ENCODE measurements at regions not wholly inside any gene's neighbourhood (a gene's known extent, or its start where the extent isn't known, plus 50 kb on each side); places are given as distances from the start of the nearest gene placed in this dataset.

- no peak for TF ChIP-seq CTCF (conservative IDR thresholded peaks at IDR 0.05; ENCODE audit: low read depth, low read length)
- no peak for TF ChIP-seq EZH2 (IDR thresholded peaks at IDR 0.05; ENCODE audit: borderline replicate concordance, low read depth, low read length, poor library complexity, severe bottlenecking)
Measured at GRCh38 chr4:31585503-31585902, 865.3 kb downstream of the PCDH7 start.
